ENCODE measurements at regions not wholly inside any gene's neighbourhood (a gene's known extent, or its start where the extent isn't known, plus 50 kb on each side); places are given as distances from the start of the nearest gene placed in this dataset.

- no peak overlapping the region for H3K27ac ChIP-seq
- TF ChIP-seq CTCF (conservative IDR thresholded peaks at IDR 0.05; ENCODE audit: low read depth): no peak
- DNase-seq (ENCODE audit: low spot score): no peak
- ChIA-PET POLR2A (ENCODE audit: low non-redundant PET) (no interaction called here), CTCF (no interaction called here)
Measured at GRCh38 chr15:25624504-25625177, 185.8 kb upstream of the UBE3A start.

- no peak for DNase-seq (ENCODE audit: low spot score)
- H3K27ac ChIP-seq: no peak overlapping the region
- POLR2A ChIA-PET (ENCODE audit: low non-redundant PET): interaction anchor here (0.9 kb wide), 1 partner anchor 9 kb away, joined by 3 read pairs; no protein-coding TSS in a partner anchor
- no peak for TF ChIP-seq CTCF (conservative IDR thresholded peaks at IDR 0.05; ENCODE audit: low read depth)
- CTCF ChIA-PET: no interaction called here
Measured at GRCh38 chr15:25623708-25624107, 184.9 kb upstream of the UBE3A start.

- TF ChIP-seq CTCF (conservative IDR thresholded peaks at IDR 0.05; ENCODE audit: low read depth): no peak
- H3K27ac ChIP-seq: no peak overlapping the region
- ChIA-PET POLR2A (ENCODE audit: low non-redundant PET) (no interaction called here), CTCF (no interaction called here)
- no peak for DNase-seq (ENCODE audit: low spot score)
Measured at GRCh38 chr15:25620466-25620865, 181.6 kb upstream of the UBE3A start.

- CTCF ChIA-PET: no interaction called here
- no peak overlapping the region for H3K27ac ChIP-seq
- DNase-seq (ENCODE audit: low spot score): no peak
- no peak for TF ChIP-seq CTCF (conservative IDR thresholded peaks at IDR 0.05; ENCODE audit: low read depth)
- POLR2A ChIA-PET (ENCODE audit: low non-redundant PET): no interaction called here
Measured at GRCh38 chr15:25619761-25620160, 180.9 kb upstream of the UBE3A start.

GRCh38 chr15:25619076-25619475, 180.3 kb upstream of the UBE3A start:
- ChIA-PET POLR2A (ENCODE audit: low non-redundant PET) (no interaction called here), CTCF (interaction anchor here (0.6 kb wide), 1 partner anchor 9 kb away, joined by 3 read pairs; no protein-coding TSS in a partner anchor)
- no peak for DNase-seq (ENCODE audit: low spot score)
- H3K27ac ChIP-seq: no peak overlapping the region
- TF ChIP-seq CTCF (conservative IDR thresholded peaks at IDR 0.05; ENCODE audit: low read depth): no peak

GRCh38 chr15:25618161-25618560, 179.3 kb upstream of the UBE3A start:
- no peak overlapping the region for H3K27ac ChIP-seq
- TF ChIP-seq CTCF (conservative IDR thresholded peaks at IDR 0.05; ENCODE audit: low read depth): no peak
- CTCF ChIA-PET: no interaction called here
- POLR2A ChIA-PET (ENCODE audit: low non-redundant PET): no interaction called here
- no peak for DNase-seq (ENCODE audit: low spot score)

All from RWPE1 (cell line).